Stimulated activated CD4-positive, alpha-beta T cell treated with anti-CD3 and anti-CD28 coated beads, TNF-alpha, amount 100 ng/mL, for 24 hours (primary cell): ENCODE measurements at regions not wholly inside any gene's neighbourhood (a gene's known extent, or its start where the extent isn't known, plus 50 kb on each side); places are given as distances from the start of the nearest gene placed in this dataset.

Experiments used
- DNase-seq, 3 experiments: peaks; one replicate each; pipeline ENCODE4 v3.0.0-alpha.2; 2020; ENCODE audit warnings: low read depth in 3 of 3

DNA sequence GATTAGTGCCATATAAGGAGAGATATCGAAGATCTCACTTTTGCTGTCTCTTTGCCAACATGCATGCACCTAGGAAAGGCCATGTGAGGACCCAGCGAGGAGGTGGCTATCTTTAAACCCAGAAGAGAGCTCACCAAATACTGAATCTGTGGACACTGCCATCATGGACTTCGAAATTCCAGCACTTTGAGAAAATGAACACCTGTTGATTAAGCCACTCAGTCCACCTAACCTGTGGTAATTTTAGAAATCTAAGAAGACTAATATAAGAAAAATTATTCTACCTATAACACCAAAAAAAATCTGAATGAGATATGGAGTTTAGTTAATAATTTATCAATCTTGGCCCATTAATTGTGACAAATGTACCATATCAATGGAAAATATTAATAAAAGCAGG is 193.6 kb upstream of the CARD18 start:
- DNase-seq = no peak

DNA sequence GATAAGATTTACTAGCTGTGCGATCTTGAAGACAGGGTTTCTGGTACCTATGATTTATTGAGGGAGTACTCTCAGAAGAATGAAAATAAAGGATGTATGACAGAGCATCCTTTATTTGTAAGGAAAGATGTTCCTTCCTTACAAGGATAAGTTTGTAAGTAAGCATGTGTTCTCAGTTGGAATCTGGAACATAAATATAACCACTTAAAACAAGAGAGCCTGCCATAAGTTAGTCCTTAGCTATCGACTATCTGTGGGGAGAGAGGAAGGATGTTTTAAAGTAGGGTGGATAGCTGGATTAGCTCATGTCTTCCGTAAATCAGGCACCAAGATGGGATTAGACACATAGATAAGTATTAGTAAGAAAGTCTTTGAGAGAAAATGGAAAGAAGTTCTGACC is 192.6 kb upstream of the CARD18 start:
- DNase-seq = no peak

DNA sequence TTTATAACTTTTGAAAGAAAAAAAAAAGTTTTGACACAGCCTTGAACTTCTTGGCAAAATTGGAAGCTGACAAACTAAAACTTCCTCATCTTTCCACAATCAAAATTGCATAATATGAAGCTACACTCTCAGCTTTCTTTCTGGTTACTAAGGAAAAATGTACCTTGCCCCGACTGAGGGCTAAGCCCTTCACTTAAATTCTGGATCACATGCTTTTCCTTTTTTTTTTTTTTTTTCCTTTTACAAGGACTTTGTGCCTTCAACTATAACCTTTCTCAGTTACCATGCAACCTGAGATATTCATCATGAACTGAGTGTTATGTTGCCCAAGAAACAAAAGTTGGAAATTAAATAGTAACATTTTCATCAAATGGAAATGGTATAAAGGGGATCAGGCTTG is 188.5 kb upstream of the CARD18 start:
- no peak for DNase-seq

DNA sequence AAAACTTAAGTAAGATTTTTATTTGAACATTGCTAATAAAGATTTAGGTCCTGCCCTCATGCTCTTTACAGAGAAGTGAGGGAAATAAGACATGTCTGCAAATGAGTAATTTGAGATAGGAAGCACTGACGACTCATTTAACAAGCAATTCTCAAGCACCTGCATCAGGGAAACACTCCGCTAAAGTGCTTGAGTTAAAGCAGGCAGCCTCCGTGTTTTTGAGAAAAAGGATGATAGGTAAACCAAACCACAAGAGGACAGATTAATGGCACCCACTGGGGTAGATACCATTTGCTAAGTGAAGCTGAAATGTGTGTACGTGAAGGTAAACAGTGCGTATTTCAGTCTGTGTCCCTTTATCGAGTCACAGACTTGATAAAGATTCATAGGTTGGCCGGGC is 184.6 kb upstream of the CARD18 start:
- no peak for DNase-seq

DNA sequence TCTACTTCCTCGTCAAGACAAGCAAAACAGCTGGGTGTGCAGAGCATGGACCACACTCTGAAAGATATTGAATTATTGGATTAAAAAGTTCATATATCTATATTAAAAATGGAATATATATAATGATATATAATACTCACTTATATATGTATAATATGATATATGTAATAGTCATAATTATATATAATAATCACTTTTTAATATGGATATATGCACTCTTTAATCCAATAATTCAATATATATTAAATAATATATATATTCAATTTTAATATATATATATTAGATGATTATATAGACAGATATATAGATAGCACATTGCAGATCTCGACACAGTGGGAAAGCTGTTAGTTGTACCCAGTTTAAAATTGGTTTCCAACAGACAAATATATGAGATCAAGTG is 182.1 kb upstream of the CARD18 start:
- DNase-seq = no peak

DNA sequence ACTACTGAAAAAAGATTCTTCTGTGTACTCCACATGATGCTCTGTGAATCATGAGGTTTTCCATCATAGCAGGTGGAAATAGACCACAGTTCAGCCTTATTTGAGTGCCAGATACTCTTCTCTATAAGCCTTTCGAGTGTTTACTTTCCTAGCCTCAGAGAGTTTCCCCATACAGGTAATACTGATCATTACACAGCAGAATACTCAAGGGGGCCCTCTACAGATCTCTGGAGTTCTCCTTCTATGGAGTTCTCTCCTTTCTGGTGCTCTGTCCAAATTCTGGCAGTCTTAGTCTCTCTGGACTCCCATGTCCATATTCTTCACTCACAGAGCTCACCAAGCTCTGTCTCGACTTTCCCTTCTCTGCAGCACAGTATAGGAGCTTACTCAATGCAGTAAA is 175.7 kb upstream of the CARD18 start:
- DNase-seq = no peak

DNA sequence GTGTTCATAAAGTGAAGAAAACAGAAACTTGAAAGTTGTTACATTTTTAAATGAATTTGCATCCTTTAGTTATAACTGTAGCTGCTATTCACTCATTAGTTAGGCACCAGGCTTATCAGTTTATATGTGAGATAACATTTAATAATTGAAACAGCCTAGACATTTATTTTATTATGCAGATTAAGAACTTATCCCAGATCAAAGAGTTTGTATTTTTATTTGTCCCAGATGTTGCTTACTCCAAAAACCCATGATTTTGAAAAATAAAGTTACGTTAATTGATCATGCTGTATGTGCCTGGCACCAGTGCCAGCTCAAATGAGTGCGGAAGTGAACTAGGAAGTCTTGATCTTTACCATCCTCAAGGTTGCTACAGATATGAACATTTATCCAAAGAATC is 172.7 kb upstream of the CARD18 start:
- DNase-seq = no peak

DNA sequence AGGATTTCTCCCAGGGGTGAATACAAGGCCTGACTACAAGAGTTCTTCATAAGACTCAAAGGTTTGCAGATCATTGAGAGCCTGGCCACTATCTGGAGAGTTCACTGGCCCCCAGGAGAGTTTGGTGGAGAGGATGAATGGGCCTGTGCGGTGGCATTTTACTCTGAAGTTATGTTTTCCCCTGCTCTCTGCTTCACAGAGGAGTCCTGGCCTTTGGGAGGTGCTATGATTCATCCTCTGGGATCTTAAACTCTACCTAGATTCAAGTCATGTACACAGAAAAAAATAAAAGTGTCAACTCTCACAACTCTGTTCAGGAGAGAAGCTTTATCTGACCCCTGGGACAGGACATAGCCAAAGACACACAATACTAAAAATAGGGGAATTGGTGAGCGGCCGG is 159.1 kb upstream of the CARD18 start:
- no peak for DNase-seq

DNA sequence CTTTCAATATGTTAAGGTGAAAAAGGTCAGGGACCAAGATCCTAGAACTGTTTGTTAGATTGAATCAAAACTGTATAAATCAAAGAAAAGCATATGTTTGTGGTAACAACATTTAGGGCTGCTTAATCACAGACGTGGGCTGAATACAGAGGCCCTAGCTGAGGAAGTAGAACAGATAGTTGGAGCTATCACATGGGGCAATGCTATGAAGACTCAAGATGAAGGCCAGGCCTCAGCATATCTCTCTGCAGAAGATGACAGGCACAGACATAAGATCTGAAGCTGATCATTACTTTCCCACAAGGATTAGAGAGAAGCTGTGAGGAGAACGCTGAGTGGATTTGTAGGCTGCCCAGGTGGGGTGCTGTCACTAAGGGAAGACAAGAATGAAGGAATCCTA is 158.6 kb upstream of the CARD18 start:
- DNase-seq = no peak

DNA sequence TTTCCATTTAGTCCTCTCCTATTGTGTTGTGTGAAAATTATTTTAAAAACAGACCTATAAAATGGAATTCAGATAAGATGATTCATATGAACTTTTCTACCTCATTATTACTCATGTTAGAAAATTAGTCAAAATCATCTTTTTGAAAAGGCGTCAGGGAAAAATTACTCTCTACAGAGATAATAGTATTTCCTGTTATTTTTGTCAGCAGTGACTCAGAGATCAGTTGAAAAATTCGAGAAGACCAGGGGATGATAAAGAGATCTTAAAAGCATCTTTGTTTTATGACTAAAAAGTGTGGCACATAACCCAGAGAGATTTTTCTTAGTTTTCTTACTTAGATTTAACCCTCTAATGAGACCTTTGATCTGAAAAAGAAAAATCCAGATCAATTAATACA is 157.9 kb upstream of the CARD18 start:
- DNase-seq = no peak

DNA sequence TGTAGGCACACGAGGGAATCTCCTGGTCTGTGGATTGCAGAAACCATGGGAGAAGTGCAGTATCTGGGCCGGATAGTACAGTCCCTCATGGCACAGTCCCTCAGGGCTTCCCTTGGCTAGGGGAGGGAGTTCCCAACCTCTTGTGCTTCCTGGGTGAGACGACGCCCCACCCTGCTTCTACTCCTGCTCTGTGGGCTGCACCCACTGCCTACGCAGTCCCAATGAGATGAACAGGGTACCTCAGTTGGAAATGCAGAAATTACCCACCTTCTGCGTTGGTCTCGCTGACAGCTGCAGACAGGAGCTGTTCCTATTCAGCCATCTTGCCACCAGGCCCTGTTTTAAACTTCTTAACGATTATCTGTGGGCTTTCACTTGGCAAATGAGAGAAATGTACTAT is 157.2 kb upstream of the CARD18 start:
- DNase-seq = no peak

DNA sequence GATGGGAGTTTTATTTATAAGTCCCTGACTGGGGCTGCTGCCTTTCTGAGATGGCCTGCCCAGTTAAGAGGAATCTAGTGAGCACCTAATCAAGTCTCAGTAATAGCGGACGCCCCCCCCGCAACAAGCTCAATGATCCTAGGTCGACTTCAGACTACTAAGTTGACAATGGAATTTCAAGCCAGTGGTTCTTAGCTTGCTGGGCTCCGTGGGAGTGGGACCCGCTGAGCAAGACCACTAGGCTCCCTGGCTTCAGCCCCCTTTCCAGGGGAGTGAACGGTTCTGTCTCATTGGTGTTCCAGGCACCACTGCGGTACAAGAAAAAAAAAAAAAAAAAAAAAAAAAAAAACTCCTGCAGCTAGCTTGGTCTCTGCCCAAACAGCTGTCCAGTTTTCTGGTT is 156.8 kb upstream of the CARD18 start:
- DNase-seq = no peak

DNA sequence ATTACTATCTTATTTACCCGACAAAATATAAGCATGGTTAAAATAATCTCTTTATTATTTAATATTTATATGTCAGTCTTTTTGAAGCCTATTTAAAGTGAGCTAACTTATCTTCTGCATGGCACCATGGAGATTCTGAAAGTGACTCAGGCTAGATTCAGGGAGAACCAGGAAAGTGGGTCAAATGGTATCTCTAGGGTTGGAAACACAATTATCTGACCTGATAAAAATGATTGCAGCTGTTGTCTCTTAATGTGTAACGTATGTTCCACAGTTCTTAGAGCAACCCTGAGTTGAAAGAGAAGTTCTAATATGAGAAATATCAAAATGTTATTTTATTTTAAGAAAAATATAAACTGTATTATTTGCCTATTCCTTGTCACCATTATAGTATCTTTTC is 143.1 kb upstream of the CARD18 start:
- DNase-seq = no peak

DNA sequence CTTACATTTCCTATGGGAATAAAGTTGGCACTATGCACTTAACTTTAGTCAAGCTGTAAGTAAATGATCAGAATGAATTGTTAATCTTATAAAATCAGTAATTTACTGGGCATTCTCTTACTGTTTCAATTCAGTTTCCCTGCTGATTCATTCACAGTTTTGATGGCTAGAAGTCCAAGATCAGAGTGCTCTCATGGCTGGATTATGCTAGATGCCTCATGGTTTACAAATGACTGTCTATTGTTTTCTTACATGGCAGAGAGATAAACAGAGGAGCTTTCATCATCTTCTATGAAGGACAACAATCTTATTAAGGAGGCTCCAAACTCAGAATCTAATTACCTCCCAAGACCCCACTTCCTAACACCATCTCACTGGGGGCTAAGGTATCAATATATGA is 135.1 kb upstream of the CARD18 start:
- no peak for DNase-seq

DNA sequence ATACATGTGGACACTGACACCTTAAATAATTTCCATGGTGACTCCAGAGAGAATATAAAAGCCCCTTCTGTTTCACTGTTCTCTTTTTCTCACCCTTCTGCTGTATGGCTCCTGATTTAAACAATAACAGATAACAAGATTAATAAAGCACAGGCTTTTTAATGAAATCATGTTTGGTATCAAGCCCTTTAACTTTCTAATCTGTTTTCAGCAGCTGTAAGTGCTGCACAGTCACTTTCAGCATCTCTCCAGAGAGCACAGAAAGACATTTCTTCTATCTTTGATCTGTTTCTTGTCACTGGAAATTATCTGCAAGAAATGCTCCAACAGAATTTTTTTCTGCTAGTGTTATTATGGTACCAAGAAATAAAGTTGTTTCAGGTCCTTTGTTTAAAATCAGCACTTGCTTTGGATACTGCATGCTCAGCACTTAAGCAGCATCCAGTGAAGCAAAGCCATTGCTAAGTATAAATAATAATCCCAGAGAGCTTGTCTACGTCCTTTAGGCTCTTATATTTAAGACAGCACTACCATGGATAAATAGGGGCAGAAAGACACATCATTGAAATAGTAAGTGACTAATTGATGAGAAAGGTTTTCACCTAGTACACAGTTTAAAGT is 134.2 kb upstream of the CARD18 start:
- DNase-seq = no peak

DNA sequence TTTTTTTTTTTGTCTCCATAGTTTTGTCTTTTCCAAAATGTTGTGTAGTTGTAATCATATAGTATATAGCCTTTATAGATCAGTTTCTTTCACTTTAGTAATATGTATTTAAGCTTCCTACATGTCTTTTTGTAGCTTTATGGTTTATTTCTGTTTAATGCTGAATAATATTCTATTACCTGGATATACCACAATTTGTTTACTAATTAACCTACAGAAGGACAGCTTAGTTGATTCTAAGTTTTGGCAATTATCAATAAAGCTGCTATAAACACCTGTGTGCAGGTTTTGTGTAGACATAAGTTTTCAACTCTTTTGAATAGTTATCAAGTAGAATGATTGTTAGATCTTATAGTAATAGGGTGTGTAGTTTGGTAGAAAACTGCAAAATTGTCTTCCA is 130.3 kb upstream of the CARD18 start:
- no peak for DNase-seq

DNA sequence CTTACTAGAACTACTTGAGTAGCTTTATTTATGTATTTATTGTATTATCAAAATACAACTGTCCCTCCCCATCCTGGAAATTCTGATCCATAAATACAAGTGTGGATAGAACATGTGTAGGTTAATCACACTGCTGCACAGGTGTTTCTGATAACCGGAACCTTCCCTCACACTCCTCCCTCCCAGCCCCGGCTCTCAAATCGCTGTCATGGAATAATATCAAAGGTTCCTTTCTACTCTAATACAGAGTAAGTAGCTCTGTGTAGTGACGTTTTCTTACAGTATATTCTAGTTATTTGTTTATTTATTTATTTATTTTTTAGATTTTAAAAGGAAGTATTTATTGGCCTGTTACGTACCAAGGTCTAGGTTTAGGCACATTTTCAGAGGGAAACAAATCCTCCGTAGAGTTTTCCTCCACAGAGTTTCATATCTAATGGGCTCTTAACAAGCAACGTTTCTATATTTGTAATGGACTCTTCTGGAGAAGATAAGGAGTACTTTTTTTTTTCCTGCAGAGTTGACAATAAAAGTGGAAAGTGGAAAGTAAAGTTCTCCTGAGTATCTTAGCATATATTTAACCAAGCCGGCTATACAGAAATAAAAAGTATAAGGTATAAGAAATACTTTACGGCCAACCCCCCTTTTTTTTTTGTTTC is 129.0 kb upstream of the CARD18 start:
- DNase-seq = no peak

DNA sequence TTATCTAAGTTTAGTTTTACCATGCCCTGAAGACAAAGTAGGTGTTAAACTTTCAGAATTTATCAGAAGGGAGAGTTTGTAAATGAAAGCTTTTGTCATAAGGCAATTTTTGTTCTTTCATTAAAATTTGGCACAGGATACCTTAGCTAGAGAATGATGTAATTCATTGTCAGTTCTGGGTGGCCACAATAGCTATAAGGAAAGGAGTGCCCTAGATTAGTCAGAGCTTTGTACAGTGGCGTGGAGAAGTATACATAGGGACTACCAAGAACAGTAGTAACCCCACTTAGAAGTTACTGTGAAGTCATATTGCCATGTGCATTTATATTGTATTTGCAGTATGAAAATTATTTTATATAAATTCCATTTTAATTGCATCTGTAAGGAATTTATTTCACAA is 126.3 kb upstream of the CARD18 start:
- no peak for DNase-seq

DNA sequence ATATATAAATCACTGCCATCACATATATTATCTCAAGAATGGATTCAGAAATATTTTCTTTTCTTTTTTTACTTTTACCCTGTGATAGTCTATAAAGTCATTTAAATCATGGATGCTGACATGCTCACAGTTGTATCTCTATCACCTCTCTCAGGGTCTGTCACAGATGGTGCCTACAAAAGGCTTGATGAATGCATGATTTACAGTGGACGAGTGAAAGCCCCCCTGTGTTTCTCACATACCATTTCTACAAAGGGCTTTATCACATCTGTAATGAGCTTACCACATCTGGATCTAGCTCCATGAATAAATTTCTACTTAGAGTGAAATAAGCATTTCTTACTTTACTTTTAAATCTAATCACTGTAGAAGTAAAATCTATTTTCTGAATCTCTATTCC is 121.4 kb upstream of the CARD18 start:
- no peak for DNase-seq

DNA sequence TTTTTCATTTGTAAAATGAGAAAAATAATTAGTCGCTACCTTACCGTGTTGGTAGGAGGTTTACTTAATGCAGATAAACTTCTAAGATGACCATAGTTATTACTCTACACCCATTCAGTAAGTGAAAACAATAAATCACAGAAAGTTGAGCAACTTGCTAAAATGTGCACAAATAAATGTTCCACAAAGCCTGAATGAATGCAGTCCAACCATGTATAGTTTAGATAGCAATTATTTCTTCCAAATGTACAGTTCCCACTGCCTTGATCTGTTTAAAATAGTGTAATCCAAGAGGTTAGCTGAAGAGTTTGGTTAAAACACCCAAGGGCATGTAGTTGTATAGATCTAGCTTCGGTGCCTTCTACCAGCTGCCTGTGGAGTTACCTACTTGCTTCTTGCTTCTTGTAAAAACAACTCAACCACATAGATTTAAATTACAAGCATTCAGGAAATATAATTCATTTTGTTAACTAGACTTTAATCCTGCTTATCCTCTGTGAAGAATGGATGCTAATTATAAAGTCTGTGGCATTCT is 106.3 kb upstream of the CARD18 start:
- DNase-seq = no peak

DNA sequence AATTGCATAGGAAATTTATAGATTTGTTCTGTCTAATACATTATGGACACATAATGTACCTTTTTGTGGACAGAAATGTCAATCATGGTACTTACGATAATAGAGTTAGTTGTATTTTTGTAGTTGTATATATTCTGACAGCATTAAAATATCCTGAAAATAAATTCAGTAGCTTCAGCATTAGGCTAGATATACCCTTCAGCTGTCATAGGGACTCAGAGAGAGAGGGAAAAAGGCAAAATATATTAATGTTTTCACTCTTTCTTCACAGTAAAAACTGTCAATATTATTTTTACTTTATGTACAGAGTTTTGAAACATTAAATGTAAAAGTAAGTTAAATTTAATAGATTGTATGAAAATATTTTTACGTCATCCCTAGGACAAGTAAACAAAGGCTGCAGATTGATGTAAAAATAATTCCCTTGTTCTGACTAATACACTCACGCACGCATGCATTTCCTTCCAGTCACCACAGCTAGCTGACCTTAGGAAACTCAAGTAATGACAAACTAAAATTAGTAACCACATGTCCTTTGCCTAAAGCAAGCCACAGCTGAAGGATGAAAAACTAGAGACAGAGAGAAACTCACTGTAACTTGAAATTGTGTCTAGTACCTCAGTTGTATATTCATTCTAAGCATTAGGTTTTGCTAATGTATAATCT is 104.7 kb upstream of the CARD18 start:
- no peak for DNase-seq

DNA sequence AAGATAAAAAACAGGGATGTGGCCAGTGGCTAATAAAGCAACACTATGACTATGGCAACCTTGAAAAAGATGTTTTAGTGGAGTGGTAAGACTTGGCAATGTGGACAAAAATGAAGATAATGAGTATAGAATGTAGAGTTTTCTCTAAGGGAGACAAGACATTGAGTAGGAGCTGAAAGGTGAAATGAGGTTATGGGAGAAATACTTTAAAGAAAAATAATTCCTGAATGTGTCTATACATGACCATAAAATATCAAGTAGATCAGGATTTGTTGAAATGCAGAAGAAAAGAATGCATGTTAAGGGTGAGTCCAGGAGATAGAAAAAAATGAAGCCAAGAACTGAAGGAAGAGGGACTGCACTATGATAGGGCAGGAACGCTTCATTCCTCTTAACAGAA is 101.6 kb upstream of the CARD18 start:
- no peak for DNase-seq

DNA sequence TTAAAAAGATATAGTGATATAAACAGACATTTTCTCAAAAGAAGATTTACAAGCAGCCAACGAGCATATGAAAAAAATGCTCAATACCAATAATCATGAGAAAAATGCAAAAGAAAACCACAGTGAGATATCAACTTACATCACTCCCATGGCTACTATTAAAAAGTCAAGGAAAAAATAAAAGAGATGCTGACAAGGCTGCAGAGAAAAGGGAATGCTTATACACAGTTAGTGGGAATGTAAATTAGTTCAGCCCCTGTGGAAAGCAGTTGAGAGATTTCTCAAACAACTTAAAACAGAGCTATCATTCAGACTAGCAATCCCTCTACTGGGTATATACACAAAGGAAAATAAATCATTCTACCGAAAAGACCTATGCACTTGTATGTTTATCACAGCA is 97.1 kb upstream of the CARD18 start:
- no peak for DNase-seq
